HG03442 (cell line): ENCODE measurements at regions not wholly inside any gene's neighbourhood (a gene's known extent, or its start where the extent isn't known, plus 50 kb on each side); places are given as distances from the start of the nearest gene placed in this dataset.
"Not testable (repeated sequence)": the region's sequence is repeated elsewhere in the genome, so short reads cannot be mapped to it uniquely, and the experiment has no call there.

Source experiments
- ATAC-seq: cut with Tn5 transposase; IDR thresholded peaks from one replicate; pipeline ENCODE4 v1.9.1; 2021; ENCODE audit warnings: mild to moderate bottlenecking, moderate library complexity; ENCODE audit not compliant: unreplicated experiment

GRCh38 chr14:43877351-43877960, 629.6 kb downstream of the FSCB start:
- ATAC-seq: peak; percentile 83

GRCh38 chr14:43872752-43873655, 634.1 kb downstream of the FSCB start:
- no peak for ATAC-seq

GRCh38 chr14:43872222-43872621, 634.9 kb downstream of the FSCB start:
- ATAC-seq: no peak

DNA sequence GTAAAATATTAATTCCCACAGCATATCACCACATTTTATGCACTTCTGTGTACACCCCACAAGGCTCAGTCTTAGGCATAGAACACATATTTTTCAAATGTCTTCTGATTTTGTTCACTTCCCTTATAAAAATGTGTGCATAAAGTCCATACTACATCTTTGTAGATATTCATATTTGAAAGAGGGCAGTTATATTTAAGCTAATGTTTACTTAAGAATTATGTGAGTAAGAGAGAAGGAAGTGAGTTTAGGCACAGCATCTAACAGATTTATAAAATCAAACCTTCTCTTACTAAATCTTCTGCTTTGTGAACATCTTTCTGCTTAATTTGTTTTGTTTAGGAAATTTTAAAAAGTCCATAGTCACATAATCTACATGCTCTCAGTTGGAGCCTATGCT, 648.1 kb downstream of the FSCB start:
- no peak for ATAC-seq

GRCh38 chr14:43855556-43855955, 651.5 kb downstream of the FSCB start:
- ATAC-seq: no peak

DNA sequence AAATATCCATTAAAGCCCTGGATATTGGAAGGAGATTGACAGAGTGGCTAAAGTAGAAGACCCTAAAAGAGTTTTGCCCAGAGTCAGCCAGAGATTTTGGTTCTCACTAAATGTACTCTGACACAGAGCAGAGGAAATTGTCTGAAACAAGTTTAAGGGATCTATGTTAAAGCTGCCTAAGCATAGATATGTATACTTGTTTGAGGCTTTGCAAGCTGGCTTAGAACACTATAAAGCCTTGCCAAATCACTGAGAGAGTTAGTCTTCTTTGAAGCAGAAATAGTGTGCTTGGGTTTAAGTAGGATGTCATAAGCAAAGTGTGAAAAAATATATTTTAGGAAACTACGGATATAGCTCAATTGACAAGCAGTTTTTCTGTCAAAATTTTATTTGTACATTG, 653.5 kb downstream of the FSCB start:
- no peak for ATAC-seq

- ATAC-seq: peak; percentile 87
Observed at GRCh38 chr14:43803076-43803689, 703.9 kb downstream of the FSCB start.

DNA sequence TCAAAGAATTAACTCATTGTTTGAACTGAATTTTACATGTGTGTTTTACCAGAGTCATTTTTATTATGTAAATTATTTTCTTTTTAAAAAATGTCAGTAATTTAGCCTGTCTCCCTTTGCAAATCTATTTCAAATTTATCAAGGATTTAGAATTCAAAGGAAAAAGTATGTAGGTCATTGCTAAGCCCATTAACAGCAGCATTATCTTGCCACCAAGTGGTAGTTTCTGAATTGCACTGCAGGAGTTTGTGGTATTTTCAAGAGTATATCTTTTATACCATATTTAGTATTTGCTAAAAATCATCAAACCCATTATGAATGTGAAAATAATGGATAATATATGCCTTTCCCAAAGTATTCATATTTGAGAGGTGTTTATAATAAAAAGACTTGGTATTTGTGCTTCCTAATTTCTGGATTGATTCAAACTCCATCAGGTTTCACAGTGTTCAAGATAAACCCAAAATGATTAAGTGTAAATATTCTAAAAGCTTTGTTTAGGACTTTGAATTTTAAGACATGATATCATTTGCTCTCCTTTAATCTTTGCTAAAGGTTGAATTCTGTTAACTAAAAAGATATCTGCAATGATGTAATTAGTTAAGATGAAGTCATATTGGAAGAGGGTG, 711.4 kb downstream of the FSCB start:
- ATAC-seq: no peak

DNA sequence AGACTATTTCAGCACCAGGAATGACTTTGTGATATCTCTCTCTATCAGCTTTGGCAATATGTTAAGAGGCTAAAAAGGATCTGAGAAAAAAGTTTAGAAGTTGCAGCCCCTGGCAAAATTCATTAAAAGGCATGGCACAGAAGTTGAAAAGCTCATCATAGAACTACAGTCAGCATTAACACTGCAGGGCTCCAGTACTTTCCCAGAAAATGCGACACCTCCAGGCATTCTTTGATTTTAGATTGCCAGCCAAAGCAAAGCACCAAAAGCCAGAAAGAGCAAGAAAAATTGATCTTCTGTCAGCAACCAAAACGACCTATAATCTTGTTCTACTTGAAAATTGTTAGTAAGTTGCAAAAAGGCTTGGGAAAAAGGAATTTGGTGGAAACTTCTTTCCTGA, 713.5 kb downstream of the FSCB start:
- ATAC-seq: no peak

DNA sequence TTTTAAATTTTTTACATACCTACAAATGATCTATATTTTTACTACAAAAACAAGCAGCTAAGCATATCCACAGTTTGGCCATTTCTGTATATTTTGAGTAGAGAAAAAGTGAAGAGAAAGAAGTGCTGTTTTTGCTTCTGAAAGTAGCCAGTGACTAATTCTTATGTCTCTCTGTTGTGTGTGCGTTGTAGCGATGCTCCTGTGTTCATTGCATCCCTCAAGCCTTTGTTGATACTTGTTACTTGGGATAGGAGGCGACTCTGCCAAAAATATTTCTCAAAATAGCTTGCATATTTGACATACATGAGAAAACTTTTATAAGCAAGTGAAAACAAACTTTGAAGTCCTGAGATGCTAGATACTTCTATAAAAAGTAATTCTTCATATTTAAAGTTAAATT, 714.1 kb downstream of the FSCB start:
- no peak for ATAC-seq

DNA sequence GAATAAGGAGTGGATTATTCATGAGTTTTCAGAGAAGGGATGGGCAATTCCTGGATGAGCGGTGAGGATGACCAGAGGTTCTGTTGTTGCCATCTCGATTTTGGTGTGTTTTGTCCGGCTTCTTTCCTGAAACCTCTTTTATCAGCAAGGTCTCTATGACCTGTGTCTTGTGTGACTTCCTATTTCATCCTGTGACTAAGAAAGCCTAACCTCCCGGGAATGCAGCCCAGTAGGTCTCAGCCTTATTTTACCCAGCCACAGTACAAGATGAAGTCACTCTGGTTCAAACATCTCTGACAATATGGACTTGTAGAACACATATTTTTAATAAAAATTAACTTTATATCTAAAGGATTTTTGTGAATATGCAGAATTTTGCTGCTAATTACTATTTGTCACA, 716.4 kb downstream of the FSCB start:
- no peak for ATAC-seq

- ATAC-seq: no peak
Observed at GRCh38 chr14:43789458-43789857, 717.6 kb downstream of the FSCB start.

GRCh38 chr14:43786066-43786762, 720.9 kb downstream of the FSCB start:
- ATAC-seq: no peak

GRCh38 chr14:43784432-43784831, 722.7 kb downstream of the FSCB start:
- not testable (repeated sequence) for ATAC-seq

GRCh38 chr14:43778937-43779639, 728.0 kb downstream of the FSCB start:
- no peak for ATAC-seq

GRCh38 chr14:43778570-43778936, 728.5 kb downstream of the FSCB start:
- ATAC-seq: no peak

GRCh38 chr14:43765474-43765873, 741.6 kb downstream of the FSCB start:
- ATAC-seq: no peak

DNA sequence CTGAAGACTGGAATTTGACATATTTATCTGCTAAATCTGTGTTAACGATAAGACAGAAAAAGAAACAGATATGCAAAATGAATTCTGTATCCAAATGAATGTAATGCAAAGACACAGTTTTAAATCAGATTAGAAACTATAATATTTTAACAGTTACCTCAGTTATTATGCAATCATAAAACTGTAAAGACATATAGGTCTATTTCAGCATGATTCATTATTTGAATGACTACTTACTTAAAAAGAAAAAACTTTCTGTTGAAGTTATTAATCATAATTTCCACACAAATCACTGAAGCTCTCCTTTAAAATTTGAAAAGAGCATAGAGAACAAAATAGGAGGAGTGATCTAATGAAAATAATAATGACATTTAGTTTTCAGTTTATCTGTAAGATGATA, 742.6 kb downstream of the FSCB start:
- ATAC-seq: no peak

- ATAC-seq: no peak
Observed at GRCh38 chr14:43755707-43756106, 751.4 kb downstream of the FSCB start.

DNA sequence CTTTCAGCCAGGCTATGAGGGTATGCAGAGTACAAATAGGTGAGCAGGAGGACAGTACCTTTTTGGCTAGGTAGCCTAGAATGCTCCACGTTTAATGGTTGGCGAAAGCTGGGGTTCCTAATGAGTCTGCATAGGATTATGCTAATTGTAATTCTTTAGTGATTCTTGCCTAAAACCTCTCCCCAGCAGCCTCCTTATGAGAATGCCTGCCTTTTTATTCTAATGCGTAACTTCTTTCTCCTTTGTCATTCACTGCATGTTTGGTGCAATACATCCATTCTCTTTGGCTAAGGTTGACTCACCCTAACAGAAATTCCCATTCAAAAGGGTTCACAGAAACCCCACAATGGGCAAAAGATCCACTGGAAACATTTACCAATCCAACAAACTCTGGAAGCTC, 752.2 kb downstream of the FSCB start:
- no peak for ATAC-seq
